OCI-LY1 (cell line): ENCODE measurements at regions not wholly inside any gene's neighbourhood (a gene's known extent, or its start where the extent isn't known, plus 50 kb on each side); places are given as distances from the start of the nearest gene placed in this dataset.

Experiments used
- H2AFZ ChIP-seq: fragments of 200-600 bp; sonication (generic), shearing (Covaris generic); 2 replicates; pipeline ENCODE4 v1.6.0; 2014; ENCODE audit warnings: antibody characterized with exemption, mild to moderate bottlenecking, low read length
- H3F3A ChIP-seq: fragments of 200-600 bp; sonication (generic), shearing (Covaris generic); 2 replicates; pipeline ENCODE4 v1.6.0; 2014; ENCODE audit warnings: mild to moderate bottlenecking, antibody characterized with exemption, low read length, moderate library complexity; ENCODE audit not compliant: insufficient read depth
- H3K27ac ChIP-seq: fragments of 200-600 bp; sonication (generic); 2 replicates; pipeline ENCODE4 v1.5.1; 2014; ENCODE audit warnings: low read length, mixed run types, mild to moderate bottlenecking, low read depth; ENCODE audit not compliant: poor library complexity, severe bottlenecking
- H3K27me3 ChIP-seq: fragments of 200-600 bp; sonication (generic); 2 replicates; pipeline ENCODE4 v1.6.0; 2014; ENCODE audit warnings: antibody characterized with exemption, mild to moderate bottlenecking, low read length, moderate library complexity; ENCODE audit not compliant: insufficient read depth
- H3K36me3 ChIP-seq: fragments of 200-600 bp; sonication (generic); 2 replicates; pipeline ENCODE4 v1.6.1; 2014; ENCODE audit warnings: mild to moderate bottlenecking, antibody characterized with exemption, low read length, moderate library complexity, mixed read lengths; ENCODE audit not compliant: insufficient read depth
- H3K4me1 ChIP-seq: fragments of 200-600 bp; sonication (generic); 2 replicates; pipeline ENCODE4 v1.5.1; 2014; ENCODE audit warnings: mild to moderate bottlenecking, low read length, moderate library complexity; ENCODE audit not compliant: insufficient read depth, severe bottlenecking
- H3K4me2 ChIP-seq: fragments of 200-600 bp; sonication (generic), shearing (Covaris generic); 2 replicates; pipeline ENCODE4 v1.6.1; 2014; ENCODE audit warnings: low read length
- H3K4me3 ChIP-seq: fragments of 200-600 bp; sonication (generic); 2 replicates; pipeline ENCODE4 v1.5.1; 2014; ENCODE audit warnings: low read length, low read depth, mild to moderate bottlenecking, mixed read lengths; ENCODE audit not compliant: poor library complexity, severe bottlenecking
- H3K79me2 ChIP-seq: fragments of 200-600 bp; shearing (Covaris generic); 2 replicates; pipeline ENCODE4 v1.6.1; 2016; ENCODE audit warnings: mixed run types, low read length, mixed read lengths; ENCODE audit not compliant: insufficient read depth
- H3K9ac ChIP-seq: fragments of 200-600 bp; sonication (generic), shearing (Covaris generic); 2 replicates; pipeline ENCODE4 v1.6.1; 2014; ENCODE audit warnings: mild to moderate bottlenecking, low read length, mixed read lengths
- H3K9me2 ChIP-seq: fragments of 200-600 bp; sonication (generic), shearing (Covaris generic); 2 replicates; pipeline ENCODE4 v1.6.1; 2014; ENCODE audit warnings: low read depth, mild to moderate bottlenecking, low read length, mixed read lengths
- H3K9me3 ChIP-seq: fragments of 200-600 bp; shearing (Covaris generic); 2 replicates; pipeline ENCODE4 v1.6.1; 2014; ENCODE audit warnings: low read length, mixed read lengths
- H4K20me1 ChIP-seq: fragments of 200-600 bp; sonication (generic), shearing (Covaris generic); 2 replicates; pipeline ENCODE4 v1.6.0; 2016; ENCODE audit warnings: mild to moderate bottlenecking, low read length; ENCODE audit not compliant: insufficient read depth
- EZH2 ChIP-seq: fragments of 200-600 bp; sonication (generic), shearing (Covaris generic); IDR thresholded peaks from 2 replicates; pipeline ENCODE4 v1.8.0; 2017; ENCODE audit warnings: borderline replicate concordance, mixed run types, mild to moderate bottlenecking, antibody characterized with exemption, low read length, moderate library complexity, mixed read lengths
- TF ChIP-seq, protein P1 (sequence below): fragments of 200-600 bp; sonication (generic), shearing (Covaris generic); IDR thresholded peaks from 2 replicates; pipeline ENCODE4 v1.5.1; 2017; ENCODE audit warnings: mild to moderate bottlenecking, antibody characterized with exemption, low read length, moderate library complexity, mixed read lengths

DNA sequence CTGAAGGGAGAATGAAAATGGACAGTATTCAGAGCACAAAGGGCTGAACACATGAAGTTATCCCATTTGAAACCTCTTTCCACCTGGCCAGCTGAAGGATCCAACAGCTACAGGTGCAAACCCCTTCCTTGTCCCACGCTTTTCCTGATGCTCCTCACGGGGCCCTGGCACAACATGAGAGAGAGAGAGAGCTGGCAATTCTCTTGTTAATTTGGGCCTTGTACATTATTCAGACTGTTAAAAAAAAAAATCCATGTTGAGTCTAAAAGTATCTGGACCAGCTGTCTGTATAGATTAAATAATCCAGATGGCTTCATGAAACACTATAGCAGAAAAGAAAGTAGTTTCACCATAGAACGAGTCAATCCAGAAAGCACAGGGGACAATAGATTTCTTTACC, 74.1 kb downstream of the HMHB1 start:
- Histone ChIP-seq H3K9me2 (no peaks in the 10 kb centered on the region), H3K36me3 (no peaks in the 10 kb centered on the region), H3K27me3 (no peaks in the 10 kb centered on the region), H3K9ac (no peak overlapping the region), H3K27ac (no peak overlapping the region), H3K79me2 (no peaks in the 10 kb centered on the region), H3K4me3 (no peak overlapping the region), H4K20me1 (no peaks in the 10 kb centered on the region), H3K4me2 (no peak overlapping the region), H3K4me1 (no peaks in the 10 kb centered on the region), H3F3A (no peaks in the 10 kb centered on the region), H3K9me3 (no peaks in the 10 kb centered on the region), H2AFZ (no peak overlapping the region)
- no peak for TF ChIP-seq EZH2
- TF ChIP-seq, protein P1, sequence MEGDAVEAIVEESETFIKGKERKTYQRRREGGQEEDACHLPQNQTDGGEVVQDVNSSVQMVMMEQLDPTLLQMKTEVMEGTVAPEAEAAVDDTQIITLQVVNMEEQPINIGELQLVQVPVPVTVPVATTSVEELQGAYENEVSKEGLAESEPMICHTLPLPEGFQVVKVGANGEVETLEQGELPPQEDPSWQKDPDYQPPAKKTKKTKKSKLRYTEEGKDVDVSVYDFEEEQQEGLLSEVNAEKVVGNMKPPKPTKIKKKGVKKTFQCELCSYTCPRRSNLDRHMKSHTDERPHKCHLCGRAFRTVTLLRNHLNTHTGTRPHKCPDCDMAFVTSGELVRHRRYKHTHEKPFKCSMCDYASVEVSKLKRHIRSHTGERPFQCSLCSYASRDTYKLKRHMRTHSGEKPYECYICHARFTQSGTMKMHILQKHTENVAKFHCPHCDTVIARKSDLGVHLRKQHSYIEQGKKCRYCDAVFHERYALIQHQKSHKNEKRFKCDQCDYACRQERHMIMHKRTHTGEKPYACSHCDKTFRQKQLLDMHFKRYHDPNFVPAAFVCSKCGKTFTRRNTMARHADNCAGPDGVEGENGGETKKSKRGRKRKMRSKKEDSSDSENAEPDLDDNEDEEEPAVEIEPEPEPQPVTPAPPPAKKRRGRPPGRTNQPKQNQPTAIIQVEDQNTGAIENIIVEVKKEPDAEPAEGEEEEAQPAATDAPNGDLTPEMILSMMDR: no peak

DNA sequence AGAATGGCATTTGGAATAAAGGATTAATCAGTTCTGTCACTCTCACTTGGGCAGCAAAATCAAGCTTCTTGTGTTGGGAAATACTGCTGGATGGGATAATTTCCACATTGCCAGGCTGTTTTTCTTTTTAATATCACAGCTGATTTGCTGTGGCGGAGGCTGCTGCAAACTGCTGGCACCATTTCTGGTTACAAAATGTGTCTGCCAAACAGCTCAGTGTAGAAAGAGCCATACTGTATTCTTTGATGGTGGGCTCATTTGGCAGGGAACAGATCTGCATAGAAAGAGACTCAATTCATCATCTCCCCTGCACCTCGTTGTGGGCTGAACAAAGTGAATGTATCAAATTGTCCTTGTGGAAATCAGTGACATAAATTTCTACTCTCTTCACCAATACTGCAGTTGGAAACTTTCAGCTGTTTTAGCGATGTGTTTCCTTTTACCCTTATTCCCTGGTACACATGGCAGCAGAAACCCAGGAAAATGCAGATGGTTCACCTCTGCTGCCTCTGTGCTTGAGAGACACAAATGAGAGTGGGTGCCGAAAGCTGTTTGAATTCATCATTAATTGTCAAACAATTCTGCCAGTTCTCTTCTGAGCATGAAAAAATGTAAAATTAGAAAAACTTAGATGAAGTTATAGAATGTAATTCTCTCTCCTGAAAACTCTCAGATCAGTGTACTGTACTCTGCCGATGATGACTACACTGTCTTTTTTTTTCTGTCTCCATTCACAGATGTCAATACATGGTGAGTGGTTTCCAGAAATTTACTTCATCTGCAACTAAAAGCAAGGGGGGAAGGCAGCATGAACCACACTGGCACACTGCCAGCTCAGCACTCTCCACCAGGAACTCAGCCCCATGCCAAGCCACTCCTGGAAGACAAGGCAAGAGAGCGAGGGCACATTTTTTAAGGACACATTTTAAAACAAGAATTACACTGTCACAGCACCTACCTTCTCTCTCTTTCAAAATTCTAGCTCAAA, 75.0 kb downstream of the HMHB1 start:
- TF ChIP-seq, protein P1: no peak
- TF ChIP-seq EZH2: no peak
- Histone ChIP-seq H2AFZ (no peak overlapping the region), H3K4me3 (no peak overlapping the region), H3K9me2 (no peaks in the 10 kb centered on the region), H3K9me3 (no peaks in the 10 kb centered on the region), H4K20me1 (no peaks in the 10 kb centered on the region), H3K9ac (no peak overlapping the region), H3K79me2 (no peaks in the 10 kb centered on the region), H3K4me2 (no peak overlapping the region), H3K27ac (no peak overlapping the region), H3F3A (no peaks in the 10 kb centered on the region), H3K27me3 (no peaks in the 10 kb centered on the region), H3K36me3 (no peaks in the 10 kb centered on the region), H3K4me1 (no peaks in the 10 kb centered on the region)

DNA sequence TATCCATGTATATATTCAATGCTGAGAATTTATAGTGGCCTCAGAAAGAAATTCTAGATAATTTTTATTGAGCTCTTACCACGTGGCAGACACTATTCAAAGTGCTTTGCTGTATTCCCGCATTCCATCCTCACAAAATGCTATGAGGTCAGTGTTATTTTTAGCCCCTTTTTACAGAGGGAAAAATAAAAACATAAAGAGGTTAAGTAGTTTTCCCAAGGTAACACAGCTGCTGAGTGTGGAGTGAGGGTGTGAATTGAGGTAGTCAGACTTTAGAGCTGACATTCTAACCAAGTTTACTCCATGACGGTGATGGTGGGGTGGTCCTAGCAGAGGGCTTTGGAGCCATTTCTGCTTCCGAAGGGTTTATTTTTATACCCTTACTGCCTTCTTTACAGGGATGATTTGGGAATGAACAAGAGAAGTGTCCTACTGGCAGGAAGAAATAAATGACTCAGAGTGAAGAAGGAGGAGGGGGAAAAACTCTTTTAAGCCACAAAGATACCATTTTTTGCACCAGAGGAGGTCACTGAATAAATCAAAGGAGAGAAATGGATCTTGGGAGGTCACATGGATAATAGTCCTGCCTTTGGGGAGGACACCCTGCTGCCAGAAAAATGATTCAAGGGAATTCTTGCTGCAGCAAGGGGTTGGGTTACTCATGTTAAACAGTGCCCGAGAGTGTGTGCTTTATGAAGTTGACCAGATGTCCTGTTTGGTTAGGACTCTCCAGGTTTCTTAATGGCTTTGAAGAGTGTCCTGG, 76.1 kb downstream of the HMHB1 start:
- Histone ChIP-seq H3K9me2 (no peaks in the 10 kb centered on the region), H3F3A (no peaks in the 10 kb centered on the region), H3K9ac (no peak overlapping the region), H3K4me2 (no peak overlapping the region), H3K27ac (no peak overlapping the region), H3K4me3 (no peak overlapping the region), H3K36me3 (no peaks in the 10 kb centered on the region), H3K79me2 (no peaks in the 10 kb centered on the region), H2AFZ (no peak overlapping the region), H3K9me3 (no peaks in the 10 kb centered on the region), H3K27me3 (no peaks in the 10 kb centered on the region), H4K20me1 (no peaks in the 10 kb centered on the region), H3K4me1 (no peaks in the 10 kb centered on the region)
- TF ChIP-seq EZH2: no peak
- TF ChIP-seq, protein P1: no peak
